ENCODE measurements at regions not wholly inside any gene's neighbourhood (a gene's known extent, or its start where the extent isn't known, plus 50 kb on each side); places are given as distances from the start of the nearest gene placed in this dataset.
"Not testable (repeated sequence)": the region's sequence is repeated elsewhere in the genome, so short reads cannot be mapped to it uniquely, and the experiment has no call there.

DNA sequence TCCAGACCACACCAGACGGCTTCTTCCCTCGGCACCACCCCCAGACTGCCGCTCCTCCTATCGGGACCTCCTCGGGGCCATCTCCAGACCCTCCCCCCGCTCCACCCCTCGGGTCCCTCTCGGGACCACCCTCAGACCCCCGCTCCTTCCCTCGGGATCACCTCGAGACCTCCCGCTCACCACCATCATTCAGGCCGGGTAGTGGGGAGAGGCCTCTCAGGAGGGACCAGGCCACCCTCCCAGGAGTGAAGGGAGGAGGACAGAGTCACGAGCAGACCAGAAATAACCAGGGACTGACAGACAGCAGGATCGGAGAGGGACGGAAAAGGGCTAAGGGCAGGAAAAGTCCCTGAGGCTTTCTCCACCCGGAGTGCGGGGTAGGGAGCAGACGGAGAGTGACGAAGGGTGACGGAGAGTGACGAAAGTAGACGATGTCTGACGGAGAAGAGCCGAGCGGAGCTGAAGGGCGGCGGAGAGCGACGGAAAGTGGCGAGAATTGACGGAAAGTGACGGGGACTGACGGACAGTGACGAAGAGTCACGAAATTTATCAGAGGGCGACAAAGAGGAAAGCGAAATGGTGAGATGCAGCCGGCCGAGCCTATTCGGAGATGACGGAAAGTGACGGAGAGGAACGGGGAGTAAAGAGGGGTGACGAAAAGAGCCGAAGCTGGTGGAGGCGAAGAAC lies 262.3 kb upstream of the PLCXD1 start:
- TF ChIP-seq, protein P1, sequence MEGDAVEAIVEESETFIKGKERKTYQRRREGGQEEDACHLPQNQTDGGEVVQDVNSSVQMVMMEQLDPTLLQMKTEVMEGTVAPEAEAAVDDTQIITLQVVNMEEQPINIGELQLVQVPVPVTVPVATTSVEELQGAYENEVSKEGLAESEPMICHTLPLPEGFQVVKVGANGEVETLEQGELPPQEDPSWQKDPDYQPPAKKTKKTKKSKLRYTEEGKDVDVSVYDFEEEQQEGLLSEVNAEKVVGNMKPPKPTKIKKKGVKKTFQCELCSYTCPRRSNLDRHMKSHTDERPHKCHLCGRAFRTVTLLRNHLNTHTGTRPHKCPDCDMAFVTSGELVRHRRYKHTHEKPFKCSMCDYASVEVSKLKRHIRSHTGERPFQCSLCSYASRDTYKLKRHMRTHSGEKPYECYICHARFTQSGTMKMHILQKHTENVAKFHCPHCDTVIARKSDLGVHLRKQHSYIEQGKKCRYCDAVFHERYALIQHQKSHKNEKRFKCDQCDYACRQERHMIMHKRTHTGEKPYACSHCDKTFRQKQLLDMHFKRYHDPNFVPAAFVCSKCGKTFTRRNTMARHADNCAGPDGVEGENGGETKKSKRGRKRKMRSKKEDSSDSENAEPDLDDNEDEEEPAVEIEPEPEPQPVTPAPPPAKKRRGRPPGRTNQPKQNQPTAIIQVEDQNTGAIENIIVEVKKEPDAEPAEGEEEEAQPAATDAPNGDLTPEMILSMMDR (IDR thresholded peaks at IDR 0.05; ENCODE audit: low read depth, low read length) = not testable (repeated sequence)
- TF ChIP-seq POLR2A (IDR thresholded peaks at IDR 0.05; ENCODE audit: extremely low read depth, insufficient read length) = not testable (repeated sequence)
